NCI-H748 treated with DMSO at 0.1 percent for 48 hours (cell line): ENCODE measurements at regions not wholly inside any gene's neighbourhood (a gene's known extent, or its start where the extent isn't known, plus 50 kb on each side); places are given as distances from the start of the nearest gene placed in this dataset.
"Not testable (repeated sequence)": the region's sequence is repeated elsewhere in the genome, so short reads cannot be mapped to it uniquely, and the experiment has no call there.

Experiments used
- DNase-seq: peaks from one replicate; lab custom pipeline; 2025; lab: John Stamatoyannopoulos, UW

DNA sequence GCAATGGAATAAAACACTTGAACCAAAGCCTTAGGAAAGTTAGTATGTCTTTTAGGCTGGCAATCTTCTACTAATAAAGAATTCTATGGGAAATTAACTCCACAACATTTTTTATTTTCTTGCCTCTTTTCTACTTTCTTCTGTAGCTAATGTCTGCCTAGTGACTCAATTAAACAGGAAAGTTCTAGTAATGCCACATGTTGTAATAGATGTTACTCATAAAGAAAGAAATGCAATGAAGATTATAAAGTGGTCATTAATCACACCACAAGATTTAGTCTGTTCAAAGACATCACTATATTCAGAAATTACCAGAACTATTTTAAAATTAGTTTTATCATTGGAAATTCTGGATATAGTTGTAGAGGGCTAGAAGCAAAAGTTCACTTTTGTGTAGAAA lies 329.7 kb downstream of the SI start:
- no peak for DNase-seq

DNA sequence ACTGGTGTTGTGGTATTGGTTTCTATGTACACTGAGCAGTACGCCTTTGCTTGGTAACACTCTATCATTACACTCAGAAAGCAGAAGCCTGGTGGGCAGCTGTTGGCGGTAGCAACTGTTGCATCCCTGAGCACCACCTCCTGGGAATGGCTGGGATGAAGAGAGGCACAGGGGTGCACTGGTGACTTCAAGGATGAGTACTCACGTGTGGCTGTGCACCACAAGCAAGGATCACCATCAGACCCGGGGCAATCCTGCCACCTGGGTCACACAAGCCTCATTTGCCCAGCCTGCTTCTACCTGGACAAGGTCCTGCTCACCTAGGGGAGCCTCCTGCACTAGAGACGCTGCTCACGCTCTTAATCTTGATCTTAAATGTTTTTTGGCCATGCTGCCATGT lies 336.4 kb downstream of the SI start:
- no peak for DNase-seq

DNA sequence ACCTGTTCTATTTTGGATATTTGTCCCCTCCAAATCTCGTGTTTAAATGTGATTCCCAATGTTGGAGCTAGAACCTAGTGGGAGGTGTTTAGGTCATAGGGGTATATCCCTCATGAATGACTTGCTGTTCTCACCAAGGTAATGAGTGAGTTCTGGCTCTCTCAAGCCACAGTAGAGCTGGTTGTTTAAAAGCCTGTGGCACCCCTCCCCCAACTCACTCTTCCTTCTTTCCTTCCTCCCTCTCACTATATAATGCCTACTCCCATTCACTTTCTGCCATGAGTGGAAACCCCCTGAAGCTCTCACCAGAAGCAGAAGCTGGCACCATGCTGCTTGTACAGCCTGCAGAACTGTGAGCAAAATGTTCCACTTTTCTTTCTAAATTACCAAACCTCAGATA lies 341.1 kb downstream of the SI start:
- no peak for DNase-seq

DNA sequence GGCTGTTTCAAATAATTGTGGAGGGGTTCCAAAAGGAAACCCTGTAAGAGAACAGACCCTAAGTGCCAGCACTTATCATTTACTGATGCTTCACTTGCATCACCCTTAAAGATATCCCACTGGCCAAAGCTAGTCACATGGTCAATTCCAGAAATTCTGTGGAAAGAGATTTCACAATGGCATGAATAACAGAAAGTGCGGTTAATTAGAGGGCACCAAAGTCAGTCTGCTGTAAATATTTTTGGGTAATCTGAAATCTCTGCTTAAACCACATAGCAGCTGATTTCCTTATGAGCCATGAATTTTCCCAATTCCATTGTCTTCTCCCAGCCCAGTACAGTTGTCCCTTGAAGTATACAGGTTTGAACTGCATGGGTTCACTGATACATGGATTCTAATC lies 346.1 kb downstream of the SI start:
- DNase-seq, result no peak

DNA sequence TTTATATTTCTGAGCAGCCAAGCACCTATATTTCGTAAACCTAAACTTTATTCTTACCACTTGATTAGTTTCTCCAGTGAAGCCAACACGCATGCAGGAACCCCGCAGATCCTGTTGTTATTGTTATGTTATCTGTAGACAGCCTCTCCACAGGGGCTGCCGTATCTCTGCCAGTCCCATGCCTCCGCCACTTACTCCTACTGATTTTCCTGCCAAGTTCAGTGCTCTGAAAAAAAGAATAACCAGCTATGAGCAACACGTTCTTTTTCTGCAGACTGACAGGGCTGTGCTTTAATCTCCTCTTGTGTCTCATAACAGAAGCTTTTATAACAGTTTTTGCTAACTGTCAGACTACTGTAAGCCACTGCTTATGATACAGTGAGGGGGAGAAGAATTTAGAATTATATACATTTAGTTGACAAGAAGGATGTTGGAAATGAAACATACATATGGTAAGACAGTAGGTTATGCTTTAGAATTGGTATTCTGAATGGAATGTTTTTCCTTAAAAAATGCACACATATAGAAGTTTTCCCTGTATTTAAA lies 347.4 kb downstream of the SI start:
- no peak for DNase-seq

DNA sequence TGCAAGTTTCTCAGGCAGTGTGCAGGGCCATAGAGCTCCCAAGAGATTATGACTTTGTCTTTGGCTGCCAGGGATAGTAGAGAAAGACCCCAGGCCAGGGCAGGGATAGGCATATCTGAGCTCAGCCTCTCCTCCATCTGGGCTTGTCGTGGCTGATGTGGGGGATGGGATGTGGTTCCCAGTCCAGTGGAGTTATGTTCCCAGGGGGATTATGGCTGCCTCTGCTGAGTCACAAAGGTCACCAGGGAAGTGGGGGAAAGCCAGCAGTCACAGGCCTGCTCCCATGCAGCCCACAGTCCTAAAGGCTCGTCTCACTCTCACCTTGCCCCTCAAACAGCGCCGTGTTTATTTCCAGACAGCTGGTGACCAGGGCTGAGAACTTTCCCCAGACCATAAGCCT lies 354.9 kb downstream of the SI start:
- no peak for DNase-seq

DNA sequence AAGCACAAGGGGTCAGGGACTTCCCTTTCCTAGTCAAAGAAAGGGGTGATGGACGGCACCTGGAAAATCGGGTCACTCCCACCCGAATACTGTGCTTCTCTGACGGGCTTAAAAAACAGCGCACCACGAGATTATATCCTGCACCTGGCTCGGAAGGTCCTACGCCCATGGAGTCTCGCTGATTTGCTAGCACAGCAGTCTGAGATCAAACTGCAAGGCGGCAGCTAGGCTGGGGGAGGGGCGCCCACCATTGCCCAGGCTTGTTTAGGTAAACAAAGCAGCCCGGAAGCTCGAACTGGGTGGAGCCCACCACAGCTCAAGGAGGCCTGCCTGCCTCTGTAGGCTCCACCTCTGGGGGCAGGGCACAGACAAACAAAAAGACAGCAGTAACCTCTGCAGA lies 375.5 kb downstream of the SI start:
- not testable (repeated sequence) for DNase-seq

DNA sequence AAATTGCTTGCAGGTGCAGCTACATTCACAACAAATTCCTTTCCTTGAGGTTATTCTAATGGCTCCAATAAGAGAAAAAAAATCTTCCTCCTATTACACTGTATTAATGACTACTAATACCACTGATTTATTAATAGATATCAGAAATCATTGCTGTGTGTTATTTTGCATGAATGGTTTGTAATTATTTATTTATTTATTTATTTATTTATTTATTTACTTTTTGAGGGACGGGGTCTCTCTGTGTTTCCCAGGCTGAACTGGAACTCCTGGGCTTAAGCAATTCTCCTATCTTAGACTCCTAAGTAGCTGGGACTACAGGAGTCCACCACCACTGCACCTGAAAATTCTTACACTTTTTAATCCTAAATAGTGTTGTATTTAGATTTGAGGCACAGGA lies 390.4 kb downstream of the SI start:
- DNase-seq, result no peak

DNA sequence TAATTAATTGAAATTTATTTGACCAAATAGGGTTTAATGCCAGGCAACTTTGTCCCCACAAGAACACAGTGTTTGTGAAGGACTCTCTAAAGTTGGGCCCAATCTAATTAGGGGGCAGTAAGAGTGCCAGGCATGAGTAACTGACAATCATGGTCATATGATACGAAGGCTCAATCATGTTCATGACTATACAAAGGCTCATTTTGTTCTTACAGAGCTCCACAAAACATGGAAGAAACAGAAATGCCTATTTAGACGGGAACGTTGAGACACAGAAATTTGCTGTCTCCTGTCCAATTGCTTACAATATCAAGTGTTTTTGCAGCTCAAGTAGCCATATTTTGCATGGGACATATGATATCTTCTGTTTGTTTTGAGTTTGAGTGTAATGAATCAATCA lies 391.1 kb downstream of the SI start:
- DNase-seq, result no peak

DNA sequence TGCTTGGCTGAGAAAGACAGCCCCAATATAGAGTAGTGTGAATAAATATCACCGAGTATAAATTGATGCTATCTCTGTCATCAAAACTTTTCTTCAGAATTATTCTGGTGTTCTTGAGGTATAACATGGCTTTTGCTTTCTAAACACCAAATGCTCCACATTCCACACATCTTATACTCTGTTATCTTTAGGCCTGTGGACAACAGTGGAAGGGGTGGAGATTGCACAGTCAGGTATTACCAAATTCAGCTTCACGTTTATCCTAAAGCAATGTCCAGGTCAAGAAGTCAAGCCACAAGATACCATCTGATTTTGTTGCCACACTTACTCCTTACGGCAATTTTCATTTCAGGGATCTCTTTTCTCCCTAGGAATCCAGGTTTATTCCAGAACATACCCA lies 394.8 kb downstream of the SI start:
- no peak for DNase-seq

DNA sequence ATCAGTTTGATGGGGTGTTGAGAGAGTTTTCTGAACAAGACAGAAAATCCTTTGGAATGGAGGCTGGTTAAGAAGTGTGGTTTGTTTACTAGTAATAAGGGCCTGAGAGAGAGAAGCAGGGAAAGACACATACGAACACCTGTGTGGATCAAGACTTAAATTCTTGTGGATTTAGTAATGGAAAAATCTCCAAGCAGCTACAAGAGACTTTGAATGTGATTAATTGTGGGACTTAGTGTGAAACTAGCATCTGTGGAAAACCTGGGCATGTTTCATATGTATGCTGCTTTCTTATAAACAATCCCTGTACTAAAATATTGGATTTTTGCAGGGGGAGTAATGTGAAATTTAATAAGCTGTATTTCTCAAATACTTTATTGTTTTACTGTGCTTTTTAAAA lies 399.1 kb downstream of the SI start:
- DNase-seq, result no peak

DNA sequence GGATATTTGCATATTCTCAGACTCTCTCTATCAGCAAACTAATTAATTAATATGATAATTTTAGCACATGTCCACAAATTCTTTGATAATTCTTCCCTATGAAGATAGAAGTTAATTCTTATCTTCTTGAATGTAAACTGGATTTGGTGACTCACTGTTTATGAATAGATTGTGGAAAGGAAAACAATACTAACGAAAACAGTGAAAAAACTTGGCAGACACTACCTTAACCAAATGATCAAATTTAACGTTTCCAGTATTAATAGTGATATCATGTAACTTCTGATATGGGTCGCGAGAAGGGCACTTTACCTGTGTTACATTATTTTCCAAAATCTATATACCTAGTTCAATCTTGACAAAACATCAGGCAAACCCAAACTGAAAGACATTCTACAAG lies 401.0 kb downstream of the SI start:
- no peak for DNase-seq

DNA sequence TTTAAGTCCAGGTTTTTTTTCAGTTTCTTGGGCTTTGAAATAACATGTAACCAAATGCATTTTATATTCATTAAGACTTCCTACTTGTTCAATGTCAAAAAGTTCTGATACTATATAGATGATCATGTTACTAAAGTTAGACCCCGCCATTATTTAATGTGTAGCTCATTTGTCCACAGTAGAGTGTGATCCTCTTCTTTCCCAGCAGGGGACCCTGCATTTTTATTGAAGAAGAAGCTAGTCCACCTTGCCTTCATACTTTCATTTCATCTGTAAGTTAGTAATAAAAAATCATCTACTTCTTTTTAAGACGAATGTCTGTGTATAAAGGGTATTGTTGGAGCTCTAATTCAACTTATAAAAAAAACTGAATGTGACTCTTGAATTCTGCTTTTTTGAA lies 404.6 kb downstream of the SI start:
- no peak for DNase-seq

DNA sequence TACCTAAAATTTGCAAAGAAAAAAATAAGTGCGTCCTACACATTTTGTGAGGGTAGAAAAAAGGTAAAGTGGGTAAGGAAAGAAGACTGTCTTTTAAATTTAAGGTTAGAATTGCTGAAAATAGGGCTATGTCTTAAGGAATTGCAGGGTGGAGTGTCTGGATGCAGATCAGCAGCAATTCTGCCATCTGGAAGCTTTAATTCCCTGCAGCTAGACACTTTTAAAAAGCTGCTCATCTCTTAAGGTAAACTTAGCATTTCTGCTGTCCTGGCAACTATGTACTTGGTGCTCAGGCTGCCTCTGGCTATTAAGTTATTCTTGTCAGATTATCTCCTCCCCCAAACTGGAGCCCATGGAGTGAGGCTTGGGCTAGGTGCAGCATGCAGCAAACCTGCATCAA lies 420.2 kb downstream of the SI start:
- DNase-seq, result no peak

DNA sequence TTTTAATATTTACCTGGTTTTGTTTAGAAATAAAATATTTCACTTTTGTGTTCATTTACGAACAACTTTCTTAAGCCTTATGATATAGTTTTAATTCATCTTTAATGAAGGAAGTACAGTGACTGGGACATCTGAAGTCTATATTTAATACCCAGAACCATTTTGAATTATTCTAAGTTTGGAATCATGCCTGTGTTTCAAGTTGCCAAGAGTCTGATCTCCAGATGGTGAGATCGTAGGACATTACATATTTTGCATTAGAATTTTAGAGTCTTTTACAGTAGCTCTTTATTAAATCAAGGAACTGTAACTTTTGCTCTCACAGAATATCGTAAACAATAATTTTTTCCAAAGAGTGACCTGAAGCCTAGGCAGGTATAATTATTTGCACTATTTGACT lies 420.7 kb downstream of the SI start:
- DNase-seq, result no peak

DNA sequence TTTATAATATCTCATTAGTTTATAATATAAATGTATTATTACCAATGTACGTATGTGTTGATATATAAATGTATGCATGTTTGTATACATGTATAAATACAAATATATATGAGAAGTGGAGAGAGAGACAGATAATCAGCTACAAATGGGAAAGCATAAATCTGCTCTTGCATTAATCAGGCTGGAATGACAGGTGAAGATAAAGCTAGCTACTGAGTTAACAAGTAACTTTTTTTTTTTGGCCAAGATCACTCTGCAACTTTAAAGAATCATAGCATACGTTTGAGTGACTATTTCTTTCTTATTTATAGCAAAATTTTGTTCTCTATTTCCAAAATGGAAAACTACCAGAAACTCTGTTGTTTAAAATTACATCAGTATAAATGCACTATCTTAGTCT lies 422.8 kb downstream of the SI start:
- DNase-seq, result no peak

DNA sequence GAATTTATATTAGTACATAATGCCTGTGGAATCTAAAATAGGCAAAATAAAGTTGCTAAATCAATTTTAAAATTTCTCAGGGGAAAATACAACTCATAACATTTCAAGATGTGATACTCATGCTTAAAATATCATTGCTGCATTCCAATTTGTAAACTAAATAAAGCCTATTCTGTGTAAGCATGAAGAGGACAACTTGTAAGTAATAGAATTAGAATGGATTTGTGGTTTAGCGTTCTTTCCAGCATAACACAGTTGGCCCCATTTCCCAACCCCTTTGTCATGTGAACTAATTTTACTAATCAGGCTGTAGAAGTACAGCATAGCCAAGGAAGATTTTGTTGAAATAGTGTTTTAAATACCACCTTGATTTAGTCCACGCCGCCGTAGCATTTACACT lies 437.2 kb downstream of the SI start:
- no peak for DNase-seq

DNA sequence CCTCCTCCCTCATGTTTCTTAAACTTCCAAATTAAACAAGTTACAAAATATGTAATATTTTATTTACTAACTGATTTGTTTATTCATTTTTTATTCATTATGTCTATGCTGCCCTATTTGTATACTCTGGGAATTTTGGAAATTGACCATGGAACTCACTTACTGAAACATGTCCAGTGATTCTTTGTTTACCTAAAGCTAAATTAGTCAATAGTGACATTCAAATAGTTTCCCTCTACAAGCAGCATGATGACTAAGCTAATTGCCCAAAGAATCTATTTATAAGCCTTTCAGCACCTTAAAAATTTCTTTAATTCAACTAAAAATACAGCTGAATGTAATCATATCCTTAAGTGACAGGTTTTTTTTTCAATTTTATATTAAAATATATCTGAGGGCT lies 437.7 kb downstream of the SI start:
- no peak for DNase-seq

DNA sequence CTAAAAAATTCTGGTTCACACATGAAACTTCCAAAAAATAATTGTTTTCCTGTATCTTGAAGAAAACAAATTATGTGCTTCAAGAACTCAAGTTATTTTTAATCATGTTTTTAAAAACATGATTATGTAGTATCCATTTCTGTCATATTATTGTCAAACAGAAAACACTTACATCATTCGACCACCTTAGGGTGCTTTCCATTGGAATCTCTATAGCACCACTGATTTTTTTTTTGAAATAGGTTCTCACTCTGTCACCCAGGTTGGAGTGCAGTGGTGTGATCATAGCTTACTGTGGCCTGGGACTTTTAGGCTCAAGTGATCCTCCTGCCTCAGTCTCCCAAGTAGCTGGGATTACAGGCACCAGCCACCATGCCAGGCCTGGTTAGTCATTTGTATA lies 457.3 kb downstream of the SI start:
- no peak for DNase-seq

DNA sequence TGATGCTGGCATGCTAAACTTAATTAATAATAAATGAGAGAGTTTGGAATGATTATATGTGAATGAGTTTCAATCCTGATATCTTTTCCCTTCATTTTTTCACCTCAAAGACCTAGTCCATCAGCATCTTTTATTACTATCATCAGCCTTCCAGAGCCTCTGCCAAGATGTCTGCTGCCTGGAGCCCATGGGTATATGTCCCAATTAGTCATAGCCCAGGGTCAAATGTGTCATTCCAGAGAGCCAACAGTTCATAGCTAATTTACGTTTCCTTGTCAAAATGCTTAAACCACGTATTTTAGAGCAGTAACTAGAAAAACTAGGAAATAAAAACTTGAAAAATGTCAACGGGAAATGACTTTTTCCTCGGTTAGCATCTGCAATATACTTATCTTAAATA lies 457.9 kb downstream of the SI start:
- DNase-seq, result no peak

DNA sequence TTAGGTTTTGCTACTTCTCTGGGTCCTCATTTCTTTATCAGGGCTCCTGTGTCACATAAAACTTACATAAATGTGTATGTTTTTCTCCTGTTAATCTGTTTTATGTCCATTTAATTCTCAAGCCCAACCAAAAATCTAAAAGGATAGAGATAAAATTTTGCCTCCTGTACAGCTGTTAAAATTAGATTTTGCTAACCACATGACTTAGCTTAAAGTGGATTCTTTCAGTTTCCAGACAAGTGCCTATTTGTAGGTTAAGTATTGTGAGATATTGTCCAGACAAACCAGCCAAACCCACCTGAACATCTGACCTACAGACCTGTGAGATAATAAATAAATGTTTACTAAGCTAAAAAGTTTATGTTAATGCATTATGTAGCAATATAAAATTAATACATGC lies 465.5 kb downstream of the SI start:
- no peak for DNase-seq

DNA sequence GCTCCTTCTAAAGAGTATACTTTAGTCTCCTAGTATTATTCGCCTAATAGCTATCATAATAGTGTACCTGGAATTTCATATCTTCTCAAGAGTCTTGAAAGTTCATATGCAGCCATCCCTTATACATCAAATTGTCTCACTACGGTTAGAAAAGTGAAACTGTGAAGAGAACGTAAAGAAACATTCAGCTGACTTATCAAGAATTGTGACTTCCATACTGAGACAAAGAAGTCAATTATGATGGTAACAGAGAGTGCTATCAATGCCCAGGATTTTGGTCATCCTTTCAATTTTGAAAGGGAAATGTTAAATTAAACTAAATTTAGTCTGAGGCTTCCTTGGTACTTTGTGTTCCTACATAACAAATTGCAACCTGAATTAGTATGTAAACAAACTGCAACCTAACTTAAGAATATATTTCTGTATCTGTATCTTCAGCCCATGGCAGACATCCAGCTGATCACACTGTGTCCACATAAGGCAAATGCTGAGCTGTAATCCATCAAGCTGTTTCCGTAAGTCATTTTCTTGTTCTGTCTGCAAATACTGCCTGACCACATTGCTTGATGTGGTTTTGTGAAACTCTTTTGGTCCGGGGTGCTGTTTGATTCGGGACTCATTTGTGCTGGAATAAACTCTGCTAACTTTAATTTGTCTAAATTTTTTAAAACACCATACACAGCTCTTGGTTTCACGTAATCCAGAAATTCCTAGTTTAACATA lies 469.6 kb downstream of the SI start:
- no peak for DNase-seq

DNA sequence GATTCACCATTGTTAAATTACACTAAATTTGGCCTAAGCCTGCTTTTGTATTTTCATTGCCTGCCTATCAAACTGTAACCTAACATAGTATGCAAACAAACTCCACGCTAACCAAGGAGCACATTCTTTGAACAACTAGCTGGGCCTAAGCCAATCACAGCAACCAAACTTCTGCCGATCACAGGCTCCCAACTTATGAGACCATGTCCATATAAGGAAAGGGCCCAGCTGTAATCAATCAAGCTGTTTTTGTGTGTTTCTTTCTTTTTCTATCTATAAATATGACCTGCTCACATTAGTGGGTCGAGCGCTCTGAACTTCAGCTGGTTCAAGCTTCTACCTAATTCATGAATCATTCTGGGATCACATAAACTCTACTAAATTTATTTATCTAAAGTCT lies 473.6 kb downstream of the SI start:
- DNase-seq, result no peak

DNA sequence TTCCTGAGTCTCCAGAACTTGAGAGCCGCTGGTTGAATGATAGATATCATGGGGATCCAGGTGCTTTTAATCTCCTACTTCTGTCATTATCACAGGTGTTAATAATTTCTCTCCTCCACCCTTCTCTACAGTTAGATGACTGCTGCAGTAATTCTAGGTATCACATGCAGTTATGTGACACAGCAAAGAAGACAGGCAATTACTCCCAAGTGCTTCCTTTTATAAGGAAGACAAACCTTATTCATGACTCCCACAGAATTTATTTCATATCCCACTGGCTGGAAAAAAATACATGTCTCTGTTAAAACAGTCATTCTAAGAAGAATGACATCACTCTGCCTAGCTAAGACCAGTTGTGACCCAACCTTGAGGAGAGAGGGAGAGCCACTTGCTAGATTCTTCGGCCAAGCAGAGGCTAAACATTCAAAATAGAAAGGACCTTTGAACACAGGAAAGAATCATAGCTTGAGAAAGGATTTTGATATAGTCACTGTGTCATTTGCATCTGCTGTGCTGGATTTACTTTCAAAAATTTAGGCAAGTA lies 500.6 kb downstream of the SI start:
- DNase-seq, result no peak
